K562 (cell line): ENCODE measurements at regions not wholly inside any gene's neighbourhood (a gene's known extent, or its start where the extent isn't known, plus 50 kb on each side); places are given as distances from the start of the nearest gene placed in this dataset.

Experiments used
- ATF3 ChIP-seq, 2 experiments: fragments of 450-650 bp in 1 of 2; sonication (generic) in 1 of 2; formaldehyde crosslinking in 1 of 2; IDR thresholded peaks in 1 of 2; conservative IDR thresholded peaks in 1 of 2; 2 replicates each; pipeline versions ENCODE4 v1.6.1 to v1.8.1; 2016 to 2023; ENCODE audit warnings: mild to moderate bottlenecking in 2 of 2, moderate library complexity in 2 of 2, inconsistent platforms in 1 of 2, missing genetic modification reagents in 1 of 2
- CHD2 ChIP-seq: IDR thresholded peaks from 2 replicates; pipeline ENCODE4 v1.6.1; 2011; ENCODE audit warnings: low read depth, low read length
- CTCF ChIP-seq, 3 experiments: IDR thresholded peaks in 2 of 3; conservative IDR thresholded peaks in 1 of 3; 2 replicates each; pipeline ENCODE4 v1.5.1; 2011 to 2012; ENCODE audit warnings: low read length in 3 of 3, mild to moderate bottlenecking in 3 of 3, control low read depth in 2 of 3, improper control_type of control experiment in 1 of 3, inconsistent platforms in 1 of 3, low read depth in 1 of 3, mixed read lengths in 1 of 3, moderate library complexity in 1 of 3; ENCODE audit not compliant: insufficient read depth in 2 of 3
- DNMT1 ChIP-seq: fragments of 450-650 bp; IDR thresholded peaks from 2 replicates; pipeline ENCODE4 v1.6.1; 2016; ENCODE audit warnings: antibody characterized with exemption, mild to moderate bottlenecking
- EZH2 ChIP-seq: IDR thresholded peaks from 2 replicates; pipeline ENCODE4 v1.6.1; 2012; ENCODE audit warnings: low read depth, mild to moderate bottlenecking, inconsistent platforms, low read length, borderline replicate concordance
- MTA2 ChIP-seq: fragments of 450-650 bp; IDR thresholded peaks from 2 replicates; pipeline ENCODE4 v1.6.1; 2016; ENCODE audit warnings: low read depth
- RB1 ChIP-seq: fragments of 450-650 bp; IDR thresholded peaks from 2 replicates; pipeline ENCODE4 v1.6.1; 2017; ENCODE audit warnings: low read depth, mild to moderate bottlenecking
- RCOR1 ChIP-seq, 2 experiments: IDR thresholded peaks; 2 replicates each; pipeline ENCODE4 v1.6.1; 2012; ENCODE audit warnings: low read depth in 2 of 2, low read length in 2 of 2, borderline replicate concordance in 1 of 2, improper control_type of control experiment in 1 of 2
- SNIP1 ChIP-seq: fragments of 450-650 bp; IDR thresholded peaks from 2 replicates; pipeline ENCODE4 v1.7.1; 2017; ENCODE audit warnings: low read depth, mild to moderate bottlenecking
- ZKSCAN1 ChIP-seq: fragments of 150-350 bp; IDR thresholded peaks from 2 replicates; pipeline ENCODE4 v1.6.1; 2016; ENCODE audit warnings: low read depth, low read length
- ZNF253 ChIP-seq: fragments of 250-450 bp; sonication (Bioruptor Pico); conservative IDR thresholded peaks from 2 replicates; pipeline ENCODE4 v1.6.1; 2021; ENCODE audit warnings: mild to moderate bottlenecking
- ZNF785 ChIP-seq: fragments of 250-450 bp; sonication (Bioruptor Pico); IDR thresholded peaks from 2 replicates; pipeline ENCODE4 v1.4.0; 2020; ENCODE audit warnings: mild to moderate bottlenecking

GRCh38 chr4:187084701-187085100 lies 361.0 kb upstream of the FAT1 start:
- TF ChIP-seq SNIP1 (no peak), CHD2 (no peak), ZNF785 (CRISPR knock-in tag) (no peak), MTA2 (no peak), ATF3 (IDR thresholded peaks at IDR 0.05) (no peak), ATF3 (CRISPR knock-in tag; conservative IDR thresholded peaks at IDR 0.05) (no peak), DNMT1 (no peak), ZNF253 (CRISPR knock-in tag) (no peak), CTCF (IDR thresholded peaks at IDR 0.05 in 2 of 3, conservative IDR thresholded peaks at IDR 0.05 in 1 of 3; ENCODE audit: insufficient read depth in 2 of 3, low read depth in 1 of 3, low read length in 3 of 3) (no peak), ZKSCAN1 (no peak), RCOR1 (IDR thresholded peaks at IDR 0.05; ENCODE audit: borderline replicate concordance in 1 of 2, low read depth in 2 of 2, low read length in 2 of 2) (no peak), RB1 (no peak), EZH2 (no peak)
